DND-41 (cell line): ENCODE measurements at regions not wholly inside any gene's neighbourhood (a gene's known extent, or its start where the extent isn't known, plus 50 kb on each side); places are given as distances from the start of the nearest gene placed in this dataset.

Experiments
- ATAC-seq: fragments of 200-7000 bp; cut with Tn5 transposase; 3 replicates; pipeline ENCODE4 v1.9.1; 2021; ENCODE audit warnings: low read depth; ENCODE audit not compliant: insufficient read depth
- DNase-seq: peaks from one replicate; pipeline ENCODE4 v3.0.0-alpha.2; 2020
- H2AFZ ChIP-seq: 2 replicates; pipeline ENCODE4 v1.6.0; 2012; ENCODE audit warnings: low read depth, low read length
- H3K27ac ChIP-seq: 2 replicates; pipeline ENCODE4 v1.5.1; 2012; ENCODE audit warnings: low read length, inconsistent platforms
- H3K27me3 ChIP-seq: fragments of 200-600 bp; sonication (generic); 2 replicates; pipeline ENCODE4 v1.6.0; 2012; ENCODE audit warnings: low read length, mild to moderate bottlenecking, inconsistent platforms; ENCODE audit not compliant: insufficient read depth, poor library complexity
- H3K36me3 ChIP-seq: 2 replicates; pipeline ENCODE4 v1.5.1; 2012; ENCODE audit warnings: low read length, inconsistent platforms; ENCODE audit not compliant: insufficient read depth
- H3K4me1 ChIP-seq: 2 replicates; pipeline ENCODE4 v1.5.1; 2012; ENCODE audit warnings: mild to moderate bottlenecking, low read length; ENCODE audit not compliant: insufficient read depth
- H3K4me2 ChIP-seq: 2 replicates; pipeline ENCODE4 v1.6.0; 2012; ENCODE audit warnings: mild to moderate bottlenecking, moderate library complexity, low read length, inconsistent platforms; ENCODE audit not compliant: insufficient read depth
- H3K4me3 ChIP-seq, 2 experiments: fragments of 200-600 bp in 1 of 2; shearing (Covaris generic) in 1 of 2; 2 replicates each; pipeline ENCODE4 v1.5.1; 2012 to 2016; ENCODE audit warnings: inconsistent platforms in 2 of 2, low read length in 2 of 2, mild to moderate bottlenecking in 2 of 2, low read depth in 1 of 2, moderate library complexity in 1 of 2
- H3K79me2 ChIP-seq: 2 replicates; pipeline ENCODE4 v1.6.0; 2012; ENCODE audit warnings: low read length, inconsistent platforms; ENCODE audit not compliant: insufficient read depth
- H3K9ac ChIP-seq: 2 replicates; pipeline ENCODE4 v1.6.0; 2012; ENCODE audit warnings: low read depth, mild to moderate bottlenecking, inconsistent platforms, low read length, moderate library complexity
- H3K9me3 ChIP-seq: 2 replicates; pipeline ENCODE4 v1.5.1; 2012; ENCODE audit warnings: low read length, moderate library complexity, mild to moderate bottlenecking, inconsistent platforms; ENCODE audit not compliant: insufficient read depth, severe bottlenecking
- H4K20me1 ChIP-seq: 2 replicates; pipeline ENCODE4 v1.6.0; 2012; ENCODE audit warnings: low read length; ENCODE audit not compliant: insufficient read depth
- EZH2 ChIP-seq: IDR thresholded peaks from 3 replicates; pipeline ENCODE4 v1.6.1; 2012; ENCODE audit warnings: borderline replicate concordance, low read depth, mild to moderate bottlenecking, moderate library complexity, low read length, inconsistent platforms; ENCODE audit not compliant: severe bottlenecking
- TF ChIP-seq, protein P1 (sequence below): IDR thresholded peaks from 2 replicates; pipeline ENCODE4 v1.5.1; 2012; ENCODE audit warnings: borderline replicate concordance, low read length, moderate library complexity, mild to moderate bottlenecking; ENCODE audit not compliant: poor library complexity, severe bottlenecking; ENCODE audit errors: extremely low read depth

DNA sequence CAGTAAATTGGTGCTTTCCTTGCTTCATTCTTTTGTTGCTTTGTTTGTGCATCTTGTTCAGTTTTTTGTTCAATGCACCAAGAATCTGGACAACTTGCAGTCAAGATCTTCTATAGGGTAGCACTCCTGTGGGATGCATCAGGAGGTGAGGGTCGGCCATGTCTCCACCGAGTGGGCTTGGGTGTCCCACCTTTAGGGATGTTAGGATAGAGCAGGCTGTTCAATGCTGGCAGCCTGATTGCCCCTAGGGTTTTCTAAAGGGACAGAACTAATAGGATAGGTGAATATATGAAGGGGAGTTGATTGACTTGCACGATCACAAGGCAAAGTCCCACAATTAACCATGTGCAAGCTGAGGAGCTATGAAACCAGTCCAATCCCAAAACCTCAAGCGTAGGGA is 109.9 kb downstream of the GLRX3 start:
- Histone ChIP-seq H3K4me1 (peaks cover 6% of the 10 kb centered on the region), H3K9ac (no peak overlapping the region), H3K4me2 (no peak overlapping the region), H3K27ac (no peak overlapping the region), H4K20me1 (0 out of 2 replicates have a peak, but pooled peaks cover 5% of the 10 kb centered on the region), H3K79me2 (no peaks in the 10 kb centered on the region), H2AFZ (no peak overlapping the region), H3K4me3 (no peak overlapping the region), H3K27me3 (peaks cover 11% of the 10 kb centered on the region), H3K36me3 (no peaks in the 10 kb centered on the region), H3K9me3 (no peaks in the 10 kb centered on the region)
- DNase-seq (no peak), ATAC-seq (no peak)
- TF ChIP-seq, protein P1, sequence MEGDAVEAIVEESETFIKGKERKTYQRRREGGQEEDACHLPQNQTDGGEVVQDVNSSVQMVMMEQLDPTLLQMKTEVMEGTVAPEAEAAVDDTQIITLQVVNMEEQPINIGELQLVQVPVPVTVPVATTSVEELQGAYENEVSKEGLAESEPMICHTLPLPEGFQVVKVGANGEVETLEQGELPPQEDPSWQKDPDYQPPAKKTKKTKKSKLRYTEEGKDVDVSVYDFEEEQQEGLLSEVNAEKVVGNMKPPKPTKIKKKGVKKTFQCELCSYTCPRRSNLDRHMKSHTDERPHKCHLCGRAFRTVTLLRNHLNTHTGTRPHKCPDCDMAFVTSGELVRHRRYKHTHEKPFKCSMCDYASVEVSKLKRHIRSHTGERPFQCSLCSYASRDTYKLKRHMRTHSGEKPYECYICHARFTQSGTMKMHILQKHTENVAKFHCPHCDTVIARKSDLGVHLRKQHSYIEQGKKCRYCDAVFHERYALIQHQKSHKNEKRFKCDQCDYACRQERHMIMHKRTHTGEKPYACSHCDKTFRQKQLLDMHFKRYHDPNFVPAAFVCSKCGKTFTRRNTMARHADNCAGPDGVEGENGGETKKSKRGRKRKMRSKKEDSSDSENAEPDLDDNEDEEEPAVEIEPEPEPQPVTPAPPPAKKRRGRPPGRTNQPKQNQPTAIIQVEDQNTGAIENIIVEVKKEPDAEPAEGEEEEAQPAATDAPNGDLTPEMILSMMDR: no peak
- TF ChIP-seq EZH2: no peak

DNA sequence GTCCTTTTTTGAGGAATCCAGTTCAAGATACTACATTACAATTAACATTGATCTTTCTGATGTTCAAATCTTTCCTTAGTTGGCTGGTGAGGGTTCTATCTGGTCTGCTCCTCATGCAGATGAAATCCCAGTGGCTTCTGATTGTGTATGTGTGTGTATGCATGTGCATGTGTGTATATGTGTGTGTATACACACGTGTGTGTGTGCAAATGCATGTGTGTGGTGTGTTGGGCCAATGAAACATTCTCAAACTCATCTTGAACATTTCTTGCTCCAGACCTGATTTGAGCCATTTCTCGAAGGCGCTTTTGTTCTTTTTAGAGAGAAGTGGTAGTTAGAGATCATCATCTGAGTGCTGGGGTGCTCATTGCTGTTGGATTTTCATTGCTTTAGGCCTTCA is 113.9 kb downstream of the GLRX3 start:
- Histone ChIP-seq H3K4me3 (no peak overlapping the region), H3K4me2 (no peak overlapping the region), H4K20me1 (no peaks in the 10 kb centered on the region), H2AFZ (no peak overlapping the region), H3K9me3 (no peaks in the 10 kb centered on the region), H3K9ac (no peak overlapping the region), H3K27me3 (no peaks in the 10 kb centered on the region), H3K27ac (no peak overlapping the region), H3K36me3 (no peaks in the 10 kb centered on the region), H3K4me1 (no peaks in the 10 kb centered on the region), H3K79me2 (no peaks in the 10 kb centered on the region)
- no peak for TF ChIP-seq EZH2
- TF ChIP-seq, protein P1: no peak
- DNase-seq (no peak), ATAC-seq (no peak)

DNA sequence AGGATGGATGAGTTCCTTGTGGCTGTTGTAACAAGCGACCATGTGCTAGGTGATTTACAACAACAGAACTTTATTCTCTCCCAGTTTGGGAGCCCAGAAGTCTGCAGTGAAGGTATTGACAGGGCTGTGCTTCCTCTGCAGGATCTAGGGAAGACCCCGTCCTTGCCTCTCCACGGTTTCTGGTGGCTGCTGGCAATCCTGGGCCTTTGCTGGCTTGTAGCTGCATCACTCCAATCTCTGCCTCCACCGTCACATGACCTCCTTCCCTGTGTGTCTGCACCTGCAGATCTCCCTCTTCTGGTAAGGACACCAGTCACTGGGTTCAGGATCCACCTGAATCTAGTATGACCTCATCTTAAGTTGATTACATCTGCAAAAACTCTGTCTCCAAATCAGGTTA is 115.6 kb downstream of the GLRX3 start:
- no peak for ATAC-seq
- Histone ChIP-seq H3K9ac (no peak overlapping the region), H3K27ac (no peak overlapping the region), H3K4me3 (no peak overlapping the region), H3K4me2 (no peak overlapping the region), H3K4me1 (no peaks in the 10 kb centered on the region), H3K9me3 (no peaks in the 10 kb centered on the region), H3K36me3 (no peaks in the 10 kb centered on the region), H3K79me2 (no peaks in the 10 kb centered on the region), H4K20me1 (no peaks in the 10 kb centered on the region), H2AFZ (no peak overlapping the region), H3K27me3 (no peaks in the 10 kb centered on the region)
- TF ChIP-seq EZH2: no peak
- TF ChIP-seq, protein P1: no peak
- DNase-seq: no peak

DNA sequence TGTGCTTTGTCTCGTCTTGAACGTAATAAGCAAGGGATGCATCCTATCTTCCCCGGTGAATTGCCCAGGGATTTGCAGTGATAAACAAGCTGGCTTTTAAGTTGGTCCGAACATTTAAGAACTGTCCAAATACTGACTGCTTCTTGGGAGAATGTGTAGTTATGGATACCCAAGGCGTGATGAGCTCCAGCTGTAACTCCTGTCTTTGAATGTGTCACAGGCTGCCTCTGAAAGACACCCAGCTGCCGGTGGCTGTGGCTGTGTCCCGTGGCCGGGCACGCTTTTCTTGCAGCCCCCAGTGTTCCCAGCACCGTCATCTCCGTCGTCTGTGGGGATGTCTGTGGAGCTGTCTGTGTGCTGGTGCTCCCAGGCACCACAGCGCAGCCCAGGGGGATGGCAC is 118.1 kb downstream of the GLRX3 start:
- no peaks in the 10 kb centered on the region for H3K36me3 ChIP-seq
- H3K9me3 ChIP-seq: peaks cover 2% of the 10 kb centered on the region
- H2AFZ ChIP-seq: no peak overlapping the region
- H3K27ac ChIP-seq: no peak overlapping the region
- no peak overlapping the region for H3K9ac ChIP-seq
- H3K27me3 ChIP-seq: no peaks in the 10 kb centered on the region
- TF ChIP-seq EZH2: no peak
- TF ChIP-seq, protein P1: no peak
- DNase-seq (no peak), ATAC-seq (no peak)
- no peak overlapping the region for H3K4me2 ChIP-seq
- H3K4me1 ChIP-seq: no peaks in the 10 kb centered on the region
- no peaks in the 10 kb centered on the region for H4K20me1 ChIP-seq
- no peaks in the 10 kb centered on the region for H3K79me2 ChIP-seq
- H3K4me3 ChIP-seq: no peak overlapping the region
